ENCODE measurements at regions not wholly inside any gene's neighbourhood (a gene's known extent, or its start where the extent isn't known, plus 50 kb on each side); places are given as distances from the start of the nearest gene placed in this dataset.

- TF ChIP-seq TARDBP (IDR thresholded peaks at IDR 0.05): no peak
- no peak for TF ChIP-seq PKNOX1 (IDR thresholded peaks at IDR 0.05)
- TF ChIP-seq SP1 (IDR thresholded peaks at IDR 0.05): no peak
- TF ChIP-seq FOXM1 (IDR thresholded peaks at IDR 0.05; ENCODE audit: borderline replicate concordance): no peak
- TF ChIP-seq L3MBTL2 (conservative IDR thresholded peaks at IDR 0.05): no peak
- TF ChIP-seq FOXA1 (IDR thresholded peaks at IDR 0.05): no peak
- TF ChIP-seq ELF4 (IDR thresholded peaks at IDR 0.05): no peak
- ChIA-PET CTCF (interaction anchor here (0.8 kb wide), 1 partner anchor 14 kb away, joined by 6 read pairs; no protein-coding TSS in a partner anchor), POLR2A (no interaction called here)
- DNase-seq (ENCODE audit: extremely low spot score): no peak
Measured at GRCh38 chr20:17845701-17846475, 122.7 kb downstream of the SNX5 start.

GRCh38 chr20:17844549-17845298 is 123.9 kb downstream of the SNX5 start:
- CTCF ChIA-PET: interaction anchor here (0.8 kb wide), 1 partner anchor 15 kb away, joined by 6 read pairs; no protein-coding TSS in a partner anchor
- no peak for TF ChIP-seq SP1 (IDR thresholded peaks at IDR 0.05)
- POLR2A ChIA-PET: no interaction called here
- DNase-seq (ENCODE audit: extremely low spot score): no peak

- ChIA-PET POLR2A (no interaction called here), CTCF (no interaction called here)
- TF ChIP-seq SP1 (IDR thresholded peaks at IDR 0.05): no peak
- TF ChIP-seq BHLHE40 (IDR thresholded peaks at IDR 0.05; ENCODE audit: borderline replicate concordance): no peak
- no peak for TF ChIP-seq FOXM1 (IDR thresholded peaks at IDR 0.05; ENCODE audit: borderline replicate concordance)
- no peak for TF ChIP-seq PKNOX1 (IDR thresholded peaks at IDR 0.05)
- TF ChIP-seq ARNT (IDR thresholded peaks at IDR 0.05): no peak
- TF ChIP-seq NFRKB (IDR thresholded peaks at IDR 0.05): no peak
- TF ChIP-seq SUZ12 (IDR thresholded peaks at IDR 0.05): no peak
- TF ChIP-seq FOXA1 (IDR thresholded peaks at IDR 0.05): no peak
- no peak for TF ChIP-seq CTBP1 (IDR thresholded peaks at IDR 0.05; ENCODE audit: borderline replicate concordance)
- TF ChIP-seq FOXK2 (IDR thresholded peaks at IDR 0.05): no peak
- no peak for TF ChIP-seq ELF4 (IDR thresholded peaks at IDR 0.05)
- no peak for TF ChIP-seq L3MBTL2 (conservative IDR thresholded peaks at IDR 0.05)
- no peak for DNase-seq (ENCODE audit: extremely low spot score)
Measured at GRCh38 chr20:17844133-17844429, 124.5 kb downstream of the SNX5 start.

- ChIA-PET CTCF (no interaction called here), POLR2A (interaction anchor here (1.5 kb wide), 1 partner anchor 161 kb away, joined by 3 read pairs; the partner anchor contains the start of gene RRBP1)
- TF ChIP-seq FOXM1 (IDR thresholded peaks at IDR 0.05; ENCODE audit: borderline replicate concordance): no peak
- no peak for TF ChIP-seq FOXA1 (IDR thresholded peaks at IDR 0.05)
- TF ChIP-seq HDGF (IDR thresholded peaks at IDR 0.05; ENCODE audit: borderline replicate concordance): no peak
- no peak for TF ChIP-seq NFRKB (IDR thresholded peaks at IDR 0.05)
- TF ChIP-seq LEF1 (IDR thresholded peaks at IDR 0.05; ENCODE audit: borderline replicate concordance): no peak
- no peak for TF ChIP-seq SP1 (IDR thresholded peaks at IDR 0.05)
- no peak for TF ChIP-seq CTBP1 (IDR thresholded peaks at IDR 0.05; ENCODE audit: borderline replicate concordance)
- TF ChIP-seq FOXK2 (IDR thresholded peaks at IDR 0.05): no peak
- no peak for TF ChIP-seq PKNOX1 (IDR thresholded peaks at IDR 0.05)
- TF ChIP-seq ZNF384 (IDR thresholded peaks at IDR 0.05): no peak
- TF ChIP-seq ARNT (IDR thresholded peaks at IDR 0.05): no peak
- no peak for TF ChIP-seq TARDBP (IDR thresholded peaks at IDR 0.05)
- no peak for TF ChIP-seq BHLHE40 (IDR thresholded peaks at IDR 0.05; ENCODE audit: borderline replicate concordance)
- no peak for TF ChIP-seq ELF4 (IDR thresholded peaks at IDR 0.05)
- TF ChIP-seq SUZ12 (IDR thresholded peaks at IDR 0.05): no peak
- no peak for TF ChIP-seq L3MBTL2 (conservative IDR thresholded peaks at IDR 0.05)
- DNase-seq (ENCODE audit: extremely low spot score): no peak
Measured at GRCh38 chr20:17843246-17844132, 125.1 kb downstream of the SNX5 start.

- no peak for DNase-seq (ENCODE audit: extremely low spot score)
- ChIA-PET POLR2A (interaction anchor here (1.5 kb wide), 1 partner anchor 159 kb away, joined by 3 read pairs; the partner anchor contains the start of gene RRBP1), CTCF (interaction anchor here (0.6 kb wide), 1 partner anchor 9 kb away, joined by 3 read pairs; no protein-coding TSS in a partner anchor)
- no peak for TF ChIP-seq PKNOX1 (IDR thresholded peaks at IDR 0.05)
- TF ChIP-seq ARNT (IDR thresholded peaks at IDR 0.05): no peak
- no peak for TF ChIP-seq SP1 (IDR thresholded peaks at IDR 0.05)
- TF ChIP-seq TARDBP (IDR thresholded peaks at IDR 0.05): no peak
- TF ChIP-seq FOXK2 (IDR thresholded peaks at IDR 0.05): no peak
- no peak for TF ChIP-seq ZNF384 (IDR thresholded peaks at IDR 0.05)
- TF ChIP-seq FOXA1 (IDR thresholded peaks at IDR 0.05): no peak
Measured at GRCh38 chr20:17841751-17842215, 126.8 kb downstream of the SNX5 start.

Measured in HEK293T (cell line).